GM12878 (cell line): ENCODE measurements at regions not wholly inside any gene's neighbourhood (a gene's known extent, or its start where the extent isn't known, plus 50 kb on each side); places are given as distances from the start of the nearest gene placed in this dataset.

ENCODE experiments used
- ATAC-seq: fragments of 200-7000 bp; cut with Tn5 transposase; 3 replicates; pipeline ENCODE4 v1.9.1; 2020; ENCODE audit warnings: mild to moderate bottlenecking, moderate library complexity
- BruUV-seq: library from RNA; stranded (reverse); fragments of 400-500 nt; replicated peaks from 2 replicates; lab custom pipeline; 2021; lab: Mats Ljungman, UMichigan
- CTCF ChIA-PET: fragments of 300-600 bp; sonication (Branson Sonifier 250); formaldehyde crosslinking; extraction: SDS; loops from one replicate; lab custom pipeline; 2021; ENCODE audit warnings: inconsistent platforms; lab: Yijun Ruan, JAX
- POLR2A ChIA-PET: fragments of 350-600 bp; formaldehyde crosslinking; extraction: SDS; loops from one replicate; lab custom pipeline; 2021; ENCODE audit warnings: inconsistent platforms; lab: Charles Lee
- RAD21 ChIA-PET: fragments of 300-600 bp; sonication (Branson Sonifier 250); formaldehyde crosslinking; loops from one replicate; lab custom pipeline; 2023; ENCODE audit warnings: antibody characterized with exemption; ENCODE audit not compliant: unreplicated experiment; lab: Charles Lee
- SMC1A ChIA-PET: fragments of 300-600 bp; sonication (Branson Sonifier 250); formaldehyde crosslinking; loops from one replicate; lab custom pipeline; 2023; ENCODE audit not compliant: unreplicated experiment, uncharacterized antibody; lab: Charles Lee
- DNase-seq: peaks from one replicate; pipeline ENCODE4 v3.0.0-alpha.2; 2011; ENCODE audit warnings: low read depth, low spot score
- FAIRE-seq: peaks from 3 replicates; lab custom pipeline; 2011; peaks lifted over from hg19 to GRCh38; lab: Jason Lieb, UNC
- H2AFZ ChIP-seq: 2 replicates; pipeline ENCODE4 v1.6.0; 2011; ENCODE audit warnings: low read depth, low read length, control low read depth; ENCODE audit not compliant: control insufficient read depth
- H3K27ac ChIP-seq: 2 replicates; pipeline ENCODE4 v1.5.1; 2011; ENCODE audit warnings: control low read depth; ENCODE audit not compliant: control insufficient read depth, insufficient read depth
- H3K27me3 ChIP-seq, 2 experiments: replicated peaks in 1 of 2; 2 replicates each; pipeline versions ENCODE4 v1.6.0 to v1.6.1; 2011; ENCODE audit warnings: low read length in 1 of 2; ENCODE audit not compliant: control insufficient read depth in 2 of 2, insufficient read depth in 2 of 2
- H3K36me3 ChIP-seq, 2 experiments: 2 replicates each; pipeline ENCODE4 v1.5.1; 2011; ENCODE audit warnings: low read length in 1 of 2; ENCODE audit not compliant: control insufficient read depth in 2 of 2, insufficient read depth in 2 of 2
- H3K4me1 ChIP-seq: 2 replicates; pipeline ENCODE4 v1.6.1; 2011; ENCODE audit warnings: mild to moderate bottlenecking, low read length, moderate library complexity, mixed read lengths; ENCODE audit not compliant: control insufficient read depth, insufficient read depth
- H3K4me2 ChIP-seq: 2 replicates; pipeline ENCODE4 v1.6.0; 2011; ENCODE audit warnings: control low read depth; ENCODE audit not compliant: control insufficient read depth, insufficient read depth
- H3K4me3 ChIP-seq: fragments of 200-600 bp; sonication (generic); 2 replicates; pipeline ENCODE4 v1.5.1; 2016
- H3K79me2 ChIP-seq: 2 replicates; pipeline ENCODE4 v1.6.0; 2011; ENCODE audit warnings: low read length; ENCODE audit not compliant: control insufficient read depth, insufficient read depth
- H3K9ac ChIP-seq: 2 replicates; pipeline ENCODE4 v1.8.0; 2011; ENCODE audit warnings: low read length, control low read depth, mixed read lengths; ENCODE audit not compliant: control insufficient read depth, insufficient read depth
- H3K9me3 ChIP-seq: replicated peaks from 3 replicates; pipeline ENCODE4 v1.5.1; 2011; ENCODE audit warnings: mild to moderate bottlenecking, low read length; ENCODE audit not compliant: control insufficient read depth, insufficient read depth
- H4K20me1 ChIP-seq: 2 replicates; pipeline ENCODE4 v1.6.0; 2011; ENCODE audit not compliant: control insufficient read depth, insufficient read depth
- ASH2L ChIP-seq: fragments of 300-600, 200-600 bp; sonication (generic); IDR thresholded peaks from 2 replicates; pipeline ENCODE4 v1.6.1; 2017; ENCODE audit warnings: low read depth, mild to moderate bottlenecking, borderline replicate concordance
- BCL11A ChIP-seq: IDR thresholded peaks from 2 replicates; pipeline ENCODE4 v1.6.1; 2011; ENCODE audit warnings: low read depth, low read length
- BRCA1 ChIP-seq: IDR thresholded peaks from 2 replicates; pipeline ENCODE4 v1.6.1; 2011; ENCODE audit warnings: low read depth, low read length, improper control_type of control experiment
- CEBPB ChIP-seq, 2 experiments: fragments of 150-350 bp in 1 of 2; IDR thresholded peaks; 2 replicates each; pipeline ENCODE4 v1.6.1; 2012 to 2014; ENCODE audit warnings: low read depth in 2 of 2, low read length in 2 of 2, borderline replicate concordance in 1 of 2, inconsistent platforms in 1 of 2
- CHD1 ChIP-seq: IDR thresholded peaks from 2 replicates; pipeline ENCODE4 v1.6.1; 2012; ENCODE audit warnings: low read depth, low read length, improper control_type of control experiment
- CHD2 ChIP-seq: IDR thresholded peaks from 2 replicates; pipeline ENCODE4 v1.6.1; 2011; ENCODE audit warnings: low read depth, low read length, improper control_type of control experiment, borderline replicate concordance
- HDAC6 ChIP-seq: fragments of 200-600 bp; sonication (generic); IDR thresholded peaks from one replicate; pipeline ENCODE4 v1.8.0; 2017; ENCODE audit warnings: antibody characterized with exemption; ENCODE audit not compliant: unreplicated experiment
- JUNB ChIP-seq: IDR thresholded peaks from 2 replicates; pipeline ENCODE4 v1.6.1; 2016; ENCODE audit warnings: antibody characterized with exemption, mild to moderate bottlenecking
- KAT2A ChIP-seq: conservative IDR thresholded peaks from 2 replicates; pipeline ENCODE4 v1.6.1; 2011; ENCODE audit warnings: low read depth, low read length; ENCODE audit not compliant: control insufficient read depth
- SIN3A ChIP-seq: IDR thresholded peaks from 2 replicates; pipeline ENCODE4 v1.6.1; 2012; ENCODE audit warnings: low read depth, low read length, improper control_type of control experiment
- SMAD5 ChIP-seq: IDR thresholded peaks from 2 replicates; pipeline ENCODE4 v1.6.1; 2016; ENCODE audit warnings: antibody characterized with exemption, low read depth
- SUZ12 ChIP-seq: fragments of 200-600 bp; sonication (generic); IDR thresholded peaks from one replicate; pipeline ENCODE4 v1.6.1; 2018; ENCODE audit warnings: antibody characterized with exemption, mild to moderate bottlenecking; ENCODE audit not compliant: unreplicated experiment
- YBX1 ChIP-seq: fragments of 450-650 bp; IDR thresholded peaks from 2 replicates; pipeline ENCODE4 v1.6.1; 2016; ENCODE audit warnings: antibody characterized with exemption
- WGBS: methylation state at CpG from one replicate; pipeline ENCODE4 v1.1.6; 2016; ENCODE audit warnings: low lambda C conversion rate; ENCODE audit not compliant: insufficient replicate concordance, insufficient coverage; ENCODE audit errors: missing lambda C conversion rate; 5-methylcytosine and 5-hydroxymethylcytosine counted together
- in situ Hi-C: fragments of 300-500 bp; cut with MboI; formaldehyde crosslinking; loops from 9 replicates; pipeline ENCODE4 v1.14.3; 2018; ENCODE audit warnings: mixed read lengths
- intact Hi-C: fragments of 100-400 bp; cut with micrococcal nuclease; formaldehyde crosslinking; loops from one replicate; pipeline ENCODE4 v1.14.2; 2022; ENCODE audit not compliant: unreplicated experiment
- TF ChIP-seq, protein P1 (sequence below): IDR thresholded peaks from 2 replicates; pipeline ENCODE4 v1.6.1; 2011; ENCODE audit warnings: borderline replicate concordance, low read depth, mild to moderate bottlenecking, moderate library complexity, low read length; ENCODE audit not compliant: insufficient read depth, poor library complexity, severe bottlenecking
- TF ChIP-seq, protein P2 (sequence below): IDR thresholded peaks from 2 replicates; pipeline ENCODE4 v1.6.1; 2012; ENCODE audit warnings: low read length, inconsistent platforms
- TF ChIP-seq, protein P3 (sequence below): fragments of 450-650 bp; IDR thresholded peaks from 2 replicates; pipeline ENCODE4 v1.6.1; 2014; ENCODE audit warnings: mild to moderate bottlenecking

DNA sequence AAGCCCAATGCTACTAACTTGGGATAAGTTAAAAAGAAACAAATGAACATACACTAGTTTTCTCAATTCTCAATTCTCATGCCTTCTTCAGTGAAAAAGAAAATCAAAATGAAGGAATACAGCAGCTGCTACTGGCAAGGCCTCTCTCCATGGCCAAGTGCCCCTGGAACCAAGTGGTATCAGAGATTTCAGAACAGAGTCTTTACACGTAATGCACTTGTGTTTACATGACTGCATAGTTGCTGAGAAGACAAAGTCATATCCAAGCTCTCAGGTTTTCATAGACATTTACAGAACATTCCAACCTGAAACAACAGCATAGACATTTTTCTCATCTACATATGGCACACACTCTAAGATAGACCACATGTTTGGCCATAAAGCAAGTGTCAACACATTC, 789.9 kb downstream of the CBLN2 start:
- WGBS = 6% methylated on average over 1 of the region's 1 CpG
- Histone ChIP-seq H3K4me3 (no peak overlapping the region), H3K27me3 (no peaks in the 10 kb centered on the region), H3K79me2 (no peaks in the 10 kb centered on the region), H3K4me1 (no peaks in the 10 kb centered on the region), H3K36me3 (no peaks in the 10 kb centered on the region), H4K20me1 (no peaks in the 10 kb centered on the region), H3K9me3 (no peaks in the 10 kb centered on the region)
- no TSS peak for BruUV-seq
- no peak for DNase-seq
- ChIA-PET SMC1A (no interaction called here), RAD21 (no interaction called here), POLR2A (no interaction called here), CTCF (no interaction called here)
- no peak for ATAC-seq
- in situ Hi-C loops = no loop called here
- FAIRE-seq = no peak
- TF ChIP-seq CHD2 (no peak), KAT2A (no peak), CHD1 (no peak), JUNB (no peak), CEBPB (IDR thresholded peaks at IDR 0.05; ENCODE audit: borderline replicate concordance in 1 of 2, low read depth in 2 of 2, low read length in 2 of 2) (no peak), SMAD5 (no peak), HDAC6 (no peak), ASH2L (no peak), BRCA1 (no peak), YBX1 (no peak), SIN3A (no peak), SUZ12 (no peak), BCL11A (no peak)
- TF ChIP-seq, protein P1, sequence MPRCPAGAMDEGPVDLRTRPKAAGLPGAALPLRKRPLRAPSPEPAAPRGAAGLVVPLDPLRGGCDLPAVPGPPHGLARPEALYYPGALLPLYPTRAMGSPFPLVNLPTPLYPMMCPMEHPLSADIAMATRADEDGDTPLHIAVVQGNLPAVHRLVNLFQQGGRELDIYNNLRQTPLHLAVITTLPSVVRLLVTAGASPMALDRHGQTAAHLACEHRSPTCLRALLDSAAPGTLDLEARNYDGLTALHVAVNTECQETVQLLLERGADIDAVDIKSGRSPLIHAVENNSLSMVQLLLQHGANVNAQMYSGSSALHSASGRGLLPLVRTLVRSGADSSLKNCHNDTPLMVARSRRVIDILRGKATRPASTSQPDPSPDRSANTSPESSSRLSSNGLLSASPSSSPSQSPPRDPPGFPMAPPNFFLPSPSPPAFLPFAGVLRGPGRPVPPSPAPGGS = no peak
- TF ChIP-seq, protein P2, sequence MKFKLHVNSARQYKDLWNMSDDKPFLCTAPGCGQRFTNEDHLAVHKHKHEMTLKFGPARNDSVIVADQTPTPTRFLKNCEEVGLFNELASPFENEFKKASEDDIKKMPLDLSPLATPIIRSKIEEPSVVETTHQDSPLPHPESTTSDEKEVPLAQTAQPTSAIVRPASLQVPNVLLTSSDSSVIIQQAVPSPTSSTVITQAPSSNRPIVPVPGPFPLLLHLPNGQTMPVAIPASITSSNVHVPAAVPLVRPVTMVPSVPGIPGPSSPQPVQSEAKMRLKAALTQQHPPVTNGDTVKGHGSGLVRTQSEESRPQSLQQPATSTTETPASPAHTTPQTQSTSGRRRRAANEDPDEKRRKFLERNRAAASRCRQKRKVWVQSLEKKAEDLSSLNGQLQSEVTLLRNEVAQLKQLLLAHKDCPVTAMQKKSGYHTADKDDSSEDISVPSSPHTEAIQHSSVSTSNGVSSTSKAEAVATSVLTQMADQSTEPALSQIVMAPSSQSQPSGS = no peak
- TF ChIP-seq, protein P3, sequence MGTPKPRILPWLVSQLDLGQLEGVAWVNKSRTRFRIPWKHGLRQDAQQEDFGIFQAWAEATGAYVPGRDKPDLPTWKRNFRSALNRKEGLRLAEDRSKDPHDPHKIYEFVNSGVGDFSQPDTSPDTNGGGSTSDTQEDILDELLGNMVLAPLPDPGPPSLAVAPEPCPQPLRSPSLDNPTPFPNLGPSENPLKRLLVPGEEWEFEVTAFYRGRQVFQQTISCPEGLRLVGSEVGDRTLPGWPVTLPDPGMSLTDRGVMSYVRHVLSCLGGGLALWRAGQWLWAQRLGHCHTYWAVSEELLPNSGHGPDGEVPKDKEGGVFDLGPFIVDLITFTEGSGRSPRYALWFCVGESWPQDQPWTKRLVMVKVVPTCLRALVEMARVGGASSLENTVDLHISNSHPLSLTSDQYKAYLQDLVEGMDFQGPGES = no peak
- TF ChIP-seq, all 136 proteins: peak for 0
- Histone ChIP-seq H2AFZ (no peak overlapping the region), H3K4me2 (no peak overlapping the region), H3K27ac (no peak overlapping the region), H3K9ac (no peak overlapping the region)
- intact Hi-C loops = no loop called here
